H1 (cell line): ENCODE measurements at regions not wholly inside any gene's neighbourhood (a gene's known extent, or its start where the extent isn't known, plus 50 kb on each side); places are given as distances from the start of the nearest gene placed in this dataset.

Experiments used
- KDM1A ChIP-seq: fragments of 200-600, 300-600 bp; sonication (generic); IDR thresholded peaks from 2 replicates; pipeline ENCODE4 v1.7.1; 2016; ENCODE audit warnings: mild to moderate bottlenecking, low read length, borderline replicate concordance
- KDM4A ChIP-seq: IDR thresholded peaks from one replicate; pipeline ENCODE4 v1.7.1; 2012; ENCODE audit warnings: low read depth, mild to moderate bottlenecking, moderate library complexity, low read length, inconsistent platforms; ENCODE audit not compliant: severe bottlenecking
- SAP30 ChIP-seq: fragments of 300-600 bp; sonication (generic); IDR thresholded peaks from 2 replicates; pipeline ENCODE4 v1.7.1; 2012; ENCODE audit warnings: low read length, moderate library complexity, mild to moderate bottlenecking, inconsistent platforms; ENCODE audit not compliant: insufficient read depth, insufficient replicate concordance
- SIX5 ChIP-seq: IDR thresholded peaks from 2 replicates; pipeline ENCODE4 v1.6.1; 2011; ENCODE audit warnings: mild to moderate bottlenecking, low read depth, low read length

DNA sequence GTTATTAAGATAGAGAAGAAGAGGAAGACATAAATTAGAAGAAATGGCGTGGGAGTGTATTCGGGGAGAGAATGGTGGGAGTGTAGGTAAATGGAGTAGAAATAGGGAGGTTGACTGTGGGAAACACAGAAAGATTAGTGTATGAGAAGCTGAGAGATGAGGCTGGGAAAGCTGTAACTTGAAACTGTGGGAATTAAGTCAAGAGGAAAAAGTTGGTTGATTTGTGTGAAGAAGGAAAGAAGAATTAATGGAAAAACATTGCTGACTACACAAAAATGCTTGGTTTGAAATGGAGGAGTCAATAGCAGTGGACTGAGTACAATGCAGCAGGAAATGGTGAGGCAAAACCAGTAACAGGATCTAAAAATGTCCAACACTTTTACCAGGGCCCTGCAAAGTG lies 448.3 kb downstream of the PTPRC start (continued):
- TF ChIP-seq KDM1A (no peak), KDM4A (no peak), SIX5 (no peak), SAP30 (no peak)
